Uterus (tissue), 2 donors: ENCODE measurements at regions not wholly inside any gene's neighbourhood (a gene's known extent, or its start where the extent isn't known, plus 50 kb on each side); places are given as distances from the start of the nearest gene placed in this dataset.

ENCODE experiments used
- POLR2A ChIP-seq, 2 donors: fragments of 450-650 bp; IDR thresholded peaks; one replicate each; pipeline ENCODE4 v1.6.1; 2016; ENCODE audit warnings: antibody characterized with exemption in 2 of 2, mild to moderate bottlenecking in 1 of 2, moderate library complexity in 1 of 2
- TF ChIP-seq, protein P1 (sequence below), 4 experiments: fragments of 200-600 bp in 2 of 4; fragments of 450-650 bp in 2 of 4; sonication (generic) in 2 of 4; IDR thresholded peaks; one replicate each; pipeline ENCODE4 v1.5.1; 2016 to 2019; ENCODE audit warnings: antibody characterized with exemption in 4 of 4, mild to moderate bottlenecking in 2 of 4, moderate library complexity in 1 of 4

DNA sequence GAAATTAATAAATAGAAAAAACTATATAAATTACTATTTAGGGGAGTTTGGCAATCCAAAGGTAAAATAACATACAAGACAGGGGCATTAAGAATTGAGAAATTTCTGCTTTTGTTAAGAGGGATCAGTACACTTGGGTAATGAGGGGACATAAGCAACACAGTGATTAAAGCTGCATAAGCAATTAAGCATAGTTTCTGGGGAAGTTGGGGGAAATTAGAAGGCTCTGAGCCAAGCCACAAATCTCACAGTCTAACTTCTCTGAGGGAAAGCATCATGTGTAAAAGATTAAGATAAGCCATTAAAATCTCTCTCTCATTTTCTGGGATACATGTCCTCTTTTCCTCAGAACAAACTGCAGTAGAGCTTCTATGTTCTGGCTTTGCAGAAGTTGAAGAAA lies 533.9 kb upstream of the LRFN5 start:
- TF ChIP-seq, protein P1, sequence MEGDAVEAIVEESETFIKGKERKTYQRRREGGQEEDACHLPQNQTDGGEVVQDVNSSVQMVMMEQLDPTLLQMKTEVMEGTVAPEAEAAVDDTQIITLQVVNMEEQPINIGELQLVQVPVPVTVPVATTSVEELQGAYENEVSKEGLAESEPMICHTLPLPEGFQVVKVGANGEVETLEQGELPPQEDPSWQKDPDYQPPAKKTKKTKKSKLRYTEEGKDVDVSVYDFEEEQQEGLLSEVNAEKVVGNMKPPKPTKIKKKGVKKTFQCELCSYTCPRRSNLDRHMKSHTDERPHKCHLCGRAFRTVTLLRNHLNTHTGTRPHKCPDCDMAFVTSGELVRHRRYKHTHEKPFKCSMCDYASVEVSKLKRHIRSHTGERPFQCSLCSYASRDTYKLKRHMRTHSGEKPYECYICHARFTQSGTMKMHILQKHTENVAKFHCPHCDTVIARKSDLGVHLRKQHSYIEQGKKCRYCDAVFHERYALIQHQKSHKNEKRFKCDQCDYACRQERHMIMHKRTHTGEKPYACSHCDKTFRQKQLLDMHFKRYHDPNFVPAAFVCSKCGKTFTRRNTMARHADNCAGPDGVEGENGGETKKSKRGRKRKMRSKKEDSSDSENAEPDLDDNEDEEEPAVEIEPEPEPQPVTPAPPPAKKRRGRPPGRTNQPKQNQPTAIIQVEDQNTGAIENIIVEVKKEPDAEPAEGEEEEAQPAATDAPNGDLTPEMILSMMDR (IDR thresholded peaks at IDR 0.05): no peak
- TF ChIP-seq POLR2A (IDR thresholded peaks at IDR 0.05): no peak
